ENCODE measurements at regions not wholly inside any gene's neighbourhood (a gene's known extent, or its start where the extent isn't known, plus 50 kb on each side); places are given as distances from the start of the nearest gene placed in this dataset.

- TF ChIP-seq EGR1 (IDR thresholded peaks at IDR 0.05; ENCODE audit: low read depth in 2 of 2) (no peak), NR2F2 (IDR thresholded peaks at IDR 0.05) (no peak), RXRA (IDR thresholded peaks at IDR 0.05) (no peak), ZBTB33 (IDR thresholded peaks at IDR 0.05) (no peak), TAF1 (conservative IDR thresholded peaks at IDR 0.05) (no peak), FOXA1 (IDR thresholded peaks at IDR 0.05) (no peak), HNF4G (IDR thresholded peaks at IDR 0.05) (no peak), SP1 (IDR thresholded peaks at IDR 0.05) (no peak), CTCF (IDR thresholded peaks at IDR 0.05; ENCODE audit: low read depth, low read length, missing input control) (no peak), GABPA (IDR thresholded peaks at IDR 0.05 in 1 of 2, conservative IDR thresholded peaks at IDR 0.05 in 1 of 2) (no peak), FOXA2 (IDR thresholded peaks at IDR 0.05) (no peak), JUND (IDR thresholded peaks at IDR 0.05) (no peak), REST (IDR thresholded peaks at IDR 0.05) (no peak), HNF4A (conservative IDR thresholded peaks at IDR 0.05) (no peak), RAD21 (IDR thresholded peaks at IDR 0.05) (no peak), YY1 (IDR thresholded peaks at IDR 0.05) (no peak), MAX (IDR thresholded peaks at IDR 0.05) (no peak), ATF3 (IDR thresholded peaks at IDR 0.05) (no peak)
- H3K9ac ChIP-seq (ENCODE audit: low read depth in 1 of 2, low read length in 2 of 2): no peak overlapping the region
- 76% methylated on average over 4 of the region's 4 CpGs for WGBS
- no peaks in the 10 kb centered on the region for H3K4me1 ChIP-seq (ENCODE audit: control insufficient read depth in 4 of 4, insufficient read depth in 4 of 4, low read length in 3 of 4)
- DNase-seq (ENCODE audit: low spot score): no peak
- no peak overlapping the region for H3K4me3 ChIP-seq (ENCODE audit: low read depth in 1 of 3, low read length in 3 of 3)
- H3K36me3 ChIP-seq (ENCODE audit: control insufficient read depth in 4 of 4, insufficient read depth in 3 of 4, low read depth in 1 of 4, low read length in 3 of 4): no peaks in the 10 kb centered on the region
- H3K27ac ChIP-seq (ENCODE audit: low read depth in 1 of 2, low read length in 2 of 2): no peak overlapping the region
- H3K9me3 ChIP-seq (ENCODE audit: control insufficient read depth in 4 of 4, low read length in 3 of 4): peaks cover 0 to 1% (median 0%) of the 10 kb centered on the region in 4 donors
- H3K27me3 ChIP-seq (ENCODE audit: control insufficient read depth in 4 of 4, insufficient read depth in 4 of 4, low read length in 3 of 4): peaks cover 0 to 3% (median 0%) of the 10 kb centered on the region in 4 donors
Measured at GRCh38 chr4:131382839-131383238, 1766.3 kb upstream of the PCDH10 start.
